GM12878 (cell line): ENCODE measurements at regions not wholly inside any gene's neighbourhood (a gene's known extent, or its start where the extent isn't known, plus 50 kb on each side); places are given as distances from the start of the nearest gene placed in this dataset.

Source experiments
- ATAC-seq: fragments of 200-7000 bp; cut with Tn5 transposase; 3 replicates; pipeline ENCODE4 v1.9.1; 2020; ENCODE audit warnings: mild to moderate bottlenecking, moderate library complexity
- BruUV-seq: library from RNA; stranded (reverse); fragments of 400-500 nt; replicated peaks from 2 replicates; lab custom pipeline; 2021; lab: Mats Ljungman, UMichigan
- CTCF ChIA-PET: fragments of 300-600 bp; sonication (Branson Sonifier 250); formaldehyde crosslinking; extraction: SDS; loops from one replicate; lab custom pipeline; 2021; ENCODE audit warnings: inconsistent platforms; lab: Yijun Ruan, JAX
- POLR2A ChIA-PET: fragments of 350-600 bp; formaldehyde crosslinking; extraction: SDS; loops from one replicate; lab custom pipeline; 2021; ENCODE audit warnings: inconsistent platforms; lab: Charles Lee
- RAD21 ChIA-PET: fragments of 300-600 bp; sonication (Branson Sonifier 250); formaldehyde crosslinking; loops from one replicate; lab custom pipeline; 2023; ENCODE audit warnings: antibody characterized with exemption; ENCODE audit not compliant: unreplicated experiment; lab: Charles Lee
- SMC1A ChIA-PET: fragments of 300-600 bp; sonication (Branson Sonifier 250); formaldehyde crosslinking; loops from one replicate; lab custom pipeline; 2023; ENCODE audit not compliant: unreplicated experiment, uncharacterized antibody; lab: Charles Lee
- DNase-seq: peaks from one replicate; pipeline ENCODE4 v3.0.0-alpha.2; 2011; ENCODE audit warnings: low read depth, low spot score
- FAIRE-seq: peaks from 3 replicates; lab custom pipeline; 2011; peaks lifted over from hg19 to GRCh38; lab: Jason Lieb, UNC
- H2AFZ ChIP-seq: 2 replicates; pipeline ENCODE4 v1.6.0; 2011; ENCODE audit warnings: low read depth, low read length, control low read depth; ENCODE audit not compliant: control insufficient read depth
- H3K27ac ChIP-seq: 2 replicates; pipeline ENCODE4 v1.5.1; 2011; ENCODE audit warnings: control low read depth; ENCODE audit not compliant: control insufficient read depth, insufficient read depth
- H3K27me3 ChIP-seq, 2 experiments: replicated peaks in 1 of 2; 2 replicates each; pipeline versions ENCODE4 v1.6.0 to v1.6.1; 2011; ENCODE audit warnings: low read length in 1 of 2; ENCODE audit not compliant: control insufficient read depth in 2 of 2, insufficient read depth in 2 of 2
- H3K36me3 ChIP-seq, 2 experiments: 2 replicates each; pipeline ENCODE4 v1.5.1; 2011; ENCODE audit warnings: low read length in 1 of 2; ENCODE audit not compliant: control insufficient read depth in 2 of 2, insufficient read depth in 2 of 2
- H3K4me1 ChIP-seq: 2 replicates; pipeline ENCODE4 v1.6.1; 2011; ENCODE audit warnings: mild to moderate bottlenecking, low read length, moderate library complexity, mixed read lengths; ENCODE audit not compliant: control insufficient read depth, insufficient read depth
- H3K4me2 ChIP-seq: 2 replicates; pipeline ENCODE4 v1.6.0; 2011; ENCODE audit warnings: control low read depth; ENCODE audit not compliant: control insufficient read depth, insufficient read depth
- H3K4me3 ChIP-seq: fragments of 200-600 bp; sonication (generic); 2 replicates; pipeline ENCODE4 v1.5.1; 2016
- H3K79me2 ChIP-seq: 2 replicates; pipeline ENCODE4 v1.6.0; 2011; ENCODE audit warnings: low read length; ENCODE audit not compliant: control insufficient read depth, insufficient read depth
- H3K9ac ChIP-seq: 2 replicates; pipeline ENCODE4 v1.8.0; 2011; ENCODE audit warnings: low read length, control low read depth, mixed read lengths; ENCODE audit not compliant: control insufficient read depth, insufficient read depth
- H3K9me3 ChIP-seq: replicated peaks from 3 replicates; pipeline ENCODE4 v1.5.1; 2011; ENCODE audit warnings: mild to moderate bottlenecking, low read length; ENCODE audit not compliant: control insufficient read depth, insufficient read depth
- H4K20me1 ChIP-seq: 2 replicates; pipeline ENCODE4 v1.6.0; 2011; ENCODE audit not compliant: control insufficient read depth, insufficient read depth
- BRCA1 ChIP-seq: IDR thresholded peaks from 2 replicates; pipeline ENCODE4 v1.6.1; 2011; ENCODE audit warnings: low read depth, low read length, improper control_type of control experiment
- CBX3 ChIP-seq: fragments of 200-600 bp; sonication (generic); IDR thresholded peaks from 2 replicates; pipeline ENCODE4 v1.6.1; 2016; ENCODE audit warnings: low read depth, borderline replicate concordance
- CBX5 ChIP-seq: sonication (generic); IDR thresholded peaks from 2 replicates; pipeline ENCODE4 v1.6.1; 2016; ENCODE audit warnings: low read depth, moderate library complexity, mild to moderate bottlenecking, inconsistent platforms
- ESRRA ChIP-seq: IDR thresholded peaks from 2 replicates; pipeline ENCODE4 v1.6.1; 2012; ENCODE audit warnings: mild to moderate bottlenecking, low read length, improper control_type of control experiment
- FOXM1 ChIP-seq: IDR thresholded peaks from 2 replicates; pipeline ENCODE4 v1.6.1; 2012; ENCODE audit warnings: low read depth, mild to moderate bottlenecking, inconsistent platforms, low read length, moderate library complexity
- HDGF ChIP-seq: fragments of 450-650 bp; IDR thresholded peaks from 2 replicates; pipeline ENCODE4 v1.6.1; 2016; ENCODE audit warnings: antibody characterized with exemption
- JUND ChIP-seq: IDR thresholded peaks from 2 replicates; pipeline ENCODE4 v1.6.1; 2012; ENCODE audit warnings: low read depth, mild to moderate bottlenecking, low read length, improper control_type of control experiment, moderate library complexity
- KAT2A ChIP-seq: conservative IDR thresholded peaks from 2 replicates; pipeline ENCODE4 v1.6.1; 2011; ENCODE audit warnings: low read depth, low read length; ENCODE audit not compliant: control insufficient read depth
- KDM1A ChIP-seq: fragments of 200-600 bp; sonication (generic); IDR thresholded peaks from 2 replicates; pipeline ENCODE4 v1.6.1; 2016; ENCODE audit warnings: borderline replicate concordance
- NBN ChIP-seq: fragments of 450-650 bp; IDR thresholded peaks from 2 replicates; pipeline ENCODE4 v1.6.1; 2016
- PAX8 ChIP-seq: fragments of 450-650 bp; IDR thresholded peaks from 2 replicates; pipeline ENCODE4 v1.6.1; 2017; ENCODE audit warnings: mild to moderate bottlenecking, moderate library complexity
- PML ChIP-seq: IDR thresholded peaks from 2 replicates; pipeline ENCODE4 v1.6.1; 2012; ENCODE audit warnings: low read length, inconsistent platforms
- POLR2AphosphoS5 ChIP-seq: IDR thresholded peaks from 2 replicates; pipeline ENCODE4 v1.6.1; 2011; ENCODE audit warnings: mild to moderate bottlenecking, low read length, inconsistent platforms
- SMAD1 ChIP-seq: fragments of 450-650 bp; IDR thresholded peaks from 2 replicates; pipeline ENCODE4 v1.6.1; 2018; ENCODE audit warnings: mild to moderate bottlenecking, low read depth; ENCODE audit not compliant: partially characterized antibody
- SPI1 ChIP-seq: IDR thresholded peaks from 2 replicates; pipeline ENCODE4 v1.6.1; 2011; ENCODE audit warnings: low read depth, mild to moderate bottlenecking, low read length, moderate library complexity, borderline replicate concordance; ENCODE audit not compliant: insufficient read depth
- SRF ChIP-seq, 2 experiments: IDR thresholded peaks; 2 replicates each; pipeline ENCODE4 v1.6.1; 2011; ENCODE audit warnings: low read depth in 2 of 2, low read length in 2 of 2, mild to moderate bottlenecking in 1 of 2, moderate library complexity in 1 of 2
- WGBS: methylation state at CpG from one replicate; pipeline ENCODE4 v1.1.6; 2016; ENCODE audit warnings: low lambda C conversion rate; ENCODE audit not compliant: insufficient replicate concordance, insufficient coverage; ENCODE audit errors: missing lambda C conversion rate; 5-methylcytosine and 5-hydroxymethylcytosine counted together
- in situ Hi-C: fragments of 300-500 bp; cut with MboI; formaldehyde crosslinking; loops from 9 replicates; pipeline ENCODE4 v1.14.3; 2018; ENCODE audit warnings: mixed read lengths
- intact Hi-C: fragments of 100-400 bp; cut with micrococcal nuclease; formaldehyde crosslinking; loops from one replicate; pipeline ENCODE4 v1.14.2; 2022; ENCODE audit not compliant: unreplicated experiment
- TF ChIP-seq, protein P1 (sequence below): IDR thresholded peaks from 2 replicates; pipeline ENCODE4 v1.6.1; 2012; ENCODE audit warnings: low read length, inconsistent platforms
- TF ChIP-seq, protein P2 (sequence below): fragments of 450-650 bp; formaldehyde crosslinking; IDR thresholded peaks from 2 replicates; pipeline ENCODE4 v1.4.0; 2022; ENCODE audit warnings: mild to moderate bottlenecking, moderate library complexity
- TF ChIP-seq, protein P3 (sequence below): fragments of 150-350 bp; IDR thresholded peaks from 2 replicates; pipeline ENCODE4 v1.6.1; 2016; ENCODE audit warnings: low read depth, low read length

DNA sequence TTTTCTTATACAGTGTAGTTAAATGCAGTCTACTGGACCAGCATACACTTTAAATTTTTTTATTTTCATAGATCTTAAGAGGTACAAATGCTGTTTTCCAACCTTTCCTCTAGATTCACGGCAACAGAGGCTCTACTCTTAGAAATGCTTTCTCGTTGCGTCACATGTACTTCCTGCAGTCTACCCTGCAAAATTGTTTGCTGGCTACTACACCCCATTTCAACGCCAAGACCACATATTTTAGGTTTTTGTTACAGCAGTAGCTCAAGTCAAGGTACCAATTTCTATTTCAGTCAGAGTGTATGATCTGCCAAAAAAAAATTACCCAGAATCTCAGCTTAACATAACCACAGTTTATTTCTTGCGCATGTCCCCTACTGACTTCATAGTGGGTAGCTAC, 94.1 kb downstream of the TNFSF13B start:
- SMC1A ChIA-PET, result no interaction called here
- no peaks in the 10 kb centered on the region for H4K20me1 ChIP-seq
- POLR2A ChIA-PET, result no interaction called here
- no TSS peak for BruUV-seq
- H3K9me3 ChIP-seq, result no peaks in the 10 kb centered on the region
- H3K79me2 ChIP-seq, result no peaks in the 10 kb centered on the region
- no peaks in the 10 kb centered on the region for H3K36me3 ChIP-seq
- in situ Hi-C loops, result no loop called here
- RAD21 ChIA-PET, result no interaction called here
- no peak overlapping the region for H3K9ac ChIP-seq
- no peaks in the 10 kb centered on the region for H3K4me1 ChIP-seq
- H3K4me2 ChIP-seq, result no peak overlapping the region
- H3K4me3 ChIP-seq, result no peak overlapping the region
- TF ChIP-seq, protein P1, sequence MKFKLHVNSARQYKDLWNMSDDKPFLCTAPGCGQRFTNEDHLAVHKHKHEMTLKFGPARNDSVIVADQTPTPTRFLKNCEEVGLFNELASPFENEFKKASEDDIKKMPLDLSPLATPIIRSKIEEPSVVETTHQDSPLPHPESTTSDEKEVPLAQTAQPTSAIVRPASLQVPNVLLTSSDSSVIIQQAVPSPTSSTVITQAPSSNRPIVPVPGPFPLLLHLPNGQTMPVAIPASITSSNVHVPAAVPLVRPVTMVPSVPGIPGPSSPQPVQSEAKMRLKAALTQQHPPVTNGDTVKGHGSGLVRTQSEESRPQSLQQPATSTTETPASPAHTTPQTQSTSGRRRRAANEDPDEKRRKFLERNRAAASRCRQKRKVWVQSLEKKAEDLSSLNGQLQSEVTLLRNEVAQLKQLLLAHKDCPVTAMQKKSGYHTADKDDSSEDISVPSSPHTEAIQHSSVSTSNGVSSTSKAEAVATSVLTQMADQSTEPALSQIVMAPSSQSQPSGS, result no peak
- TF ChIP-seq PAX8 (no peak), JUND (no peak), CBX5 (no peak), PML (no peak), KDM1A (no peak), NBN (no peak), SRF (IDR thresholded peaks at IDR 0.05; ENCODE audit: low read depth in 2 of 2, low read length in 2 of 2) (no peak), KAT2A (no peak), SPI1 (no peak), CBX3 (no peak), HDGF (no peak), SMAD1 (no peak), ESRRA (no peak), BRCA1 (no peak), FOXM1 (no peak), POLR2AphosphoS5 (no peak)
- TF ChIP-seq, protein P2, sequence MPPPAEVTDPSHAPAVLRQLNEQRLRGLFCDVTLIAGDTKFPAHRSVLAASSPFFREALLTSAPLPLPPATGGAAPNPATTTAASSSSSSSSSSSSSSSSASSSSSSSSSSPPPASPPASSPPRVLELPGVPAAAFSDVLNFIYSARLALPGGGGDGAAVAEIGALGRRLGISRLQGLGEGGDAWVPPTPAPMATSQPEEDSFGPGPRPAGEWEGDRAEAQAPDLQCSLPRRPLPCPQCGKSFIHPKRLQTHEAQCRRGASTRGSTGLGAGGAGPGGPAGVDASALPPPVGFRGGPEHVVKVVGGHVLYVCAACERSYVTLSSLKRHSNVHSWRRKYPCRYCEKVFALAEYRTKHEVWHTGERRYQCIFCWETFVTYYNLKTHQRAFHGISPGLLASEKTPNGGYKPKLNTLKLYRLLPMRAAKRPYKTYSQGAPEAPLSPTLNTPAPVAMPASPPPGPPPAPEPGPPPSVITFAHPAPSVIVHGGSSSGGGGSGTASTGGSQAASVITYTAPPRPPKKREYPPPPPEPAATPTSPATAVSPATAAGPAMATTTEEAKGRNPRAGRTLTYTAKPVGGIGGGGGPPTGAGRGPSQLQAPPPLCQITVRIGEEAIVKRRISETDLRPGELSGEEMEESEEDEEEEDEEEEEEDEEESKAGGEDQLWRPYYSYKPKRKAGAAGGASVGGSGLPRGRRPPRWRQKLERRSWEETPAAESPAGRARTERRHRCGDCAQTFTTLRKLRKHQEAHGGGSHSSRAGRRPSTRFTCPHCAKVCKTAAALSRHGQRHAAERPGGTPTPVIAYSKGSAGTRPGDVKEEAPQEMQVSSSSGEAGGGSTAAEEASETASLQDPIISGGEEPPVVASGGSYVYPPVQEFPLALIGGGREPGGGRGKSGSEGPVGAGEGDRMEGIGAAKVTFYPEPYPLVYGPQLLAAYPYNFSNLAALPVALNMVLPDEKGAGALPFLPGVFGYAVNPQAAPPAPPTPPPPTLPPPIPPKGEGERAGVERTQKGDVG (CRISPR knock-in tag), result no peak
- TF ChIP-seq, protein P3, sequence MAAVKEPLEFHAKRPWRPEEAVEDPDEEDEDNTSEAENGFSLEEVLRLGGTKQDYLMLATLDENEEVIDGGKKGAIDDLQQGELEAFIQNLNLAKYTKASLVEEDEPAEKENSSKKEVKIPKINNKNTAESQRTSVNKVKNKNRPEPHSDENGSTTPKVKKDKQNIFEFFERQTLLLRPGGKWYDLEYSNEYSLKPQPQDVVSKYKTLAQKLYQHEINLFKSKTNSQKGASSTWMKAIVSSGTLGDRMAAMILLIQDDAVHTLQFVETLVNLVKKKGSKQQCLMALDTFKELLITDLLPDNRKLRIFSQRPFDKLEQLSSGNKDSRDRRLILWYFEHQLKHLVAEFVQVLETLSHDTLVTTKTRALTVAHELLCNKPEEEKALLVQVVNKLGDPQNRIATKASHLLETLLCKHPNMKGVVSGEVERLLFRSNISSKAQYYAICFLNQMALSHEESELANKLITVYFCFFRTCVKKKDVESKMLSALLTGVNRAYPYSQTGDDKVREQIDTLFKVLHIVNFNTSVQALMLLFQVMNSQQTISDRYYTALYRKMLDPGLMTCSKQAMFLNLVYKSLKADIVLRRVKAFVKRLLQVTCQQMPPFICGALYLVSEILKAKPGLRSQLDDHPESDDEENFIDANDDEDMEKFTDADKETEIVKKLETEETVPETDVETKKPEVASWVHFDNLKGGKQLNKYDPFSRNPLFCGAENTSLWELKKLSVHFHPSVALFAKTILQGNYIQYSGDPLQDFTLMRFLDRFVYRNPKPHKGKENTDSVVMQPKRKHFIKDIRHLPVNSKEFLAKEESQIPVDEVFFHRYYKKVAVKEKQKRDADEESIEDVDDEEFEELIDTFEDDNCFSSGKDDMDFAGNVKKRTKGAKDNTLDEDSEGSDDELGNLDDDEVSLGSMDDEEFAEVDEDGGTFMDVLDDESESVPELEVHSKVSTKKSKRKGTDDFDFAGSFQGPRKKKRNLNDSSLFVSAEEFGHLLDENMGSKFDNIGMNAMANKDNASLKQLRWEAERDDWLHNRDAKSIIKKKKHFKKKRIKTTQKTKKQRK, result no peak
- 45% methylated on average over 5 of the region's 5 CpGs for WGBS
- intact Hi-C loops, result no loop called here
- CTCF ChIA-PET, result interaction anchor here (0.7 to 2.0 kb wide), 2 partner anchors 21 to 246 kb away, joined by 3 to 5 read pairs; no protein-coding TSS in a partner anchor
- ATAC-seq (no peak), DNase-seq (no peak), FAIRE-seq (no peak)
- H3K27ac ChIP-seq, result no peak overlapping the region
- no peaks in the 10 kb centered on the region for H3K27me3 ChIP-seq
- no peak overlapping the region for H2AFZ ChIP-seq
